NB4 (cell line): ENCODE measurements at regions not wholly inside any gene's neighbourhood (a gene's known extent, or its start where the extent isn't known, plus 50 kb on each side); places are given as distances from the start of the nearest gene placed in this dataset.

Experiments
- DNase-seq: peaks from one replicate; pipeline ENCODE4 v3.0.0; 2010; ENCODE audit warnings: low read depth
- H3K4me3 ChIP-seq: one replicate; pipeline ENCODE4 v1.5.1; 2011; ENCODE audit warnings: mild to moderate bottlenecking, low read depth, low read length, moderate library complexity
- CTCF ChIP-seq: IDR thresholded peaks from one replicate; pipeline ENCODE4 v1.5.1; 2012; ENCODE audit warnings: low read depth, low read length
- MAX ChIP-seq: IDR thresholded peaks from 2 replicates; pipeline ENCODE4 v1.6.1; 2011; ENCODE audit warnings: low read depth, low read length
- MYC ChIP-seq: IDR thresholded peaks from 2 replicates; pipeline ENCODE4 v1.6.1; 2011; ENCODE audit warnings: low read depth, low read length
- POLR2A ChIP-seq: IDR thresholded peaks from 2 replicates; pipeline ENCODE4 v1.6.1; 2011; ENCODE audit warnings: mild to moderate bottlenecking; ENCODE audit not compliant: insufficient read length; ENCODE audit errors: extremely low read depth

GRCh38 chr10:21144047-21144446 lies 246.9 kb upstream of the NEBL start:
- no peak for TF ChIP-seq POLR2A
- TF ChIP-seq MYC = no peak
- no peak overlapping the region for H3K4me3 ChIP-seq
- DNase-seq = no peak

- TF ChIP-seq CTCF = no peak
- no peak for TF ChIP-seq POLR2A
- no peak for TF ChIP-seq MYC
- TF ChIP-seq MAX = no peak
- H3K4me3 ChIP-seq = no peak overlapping the region
- no peak for DNase-seq
Measured at GRCh38 chr10:21141946-21142492, 244.9 kb upstream of the NEBL start.

- H3K4me3 ChIP-seq = no peak overlapping the region
- TF ChIP-seq CTCF (no peak), POLR2A (no peak), MYC (no peak), MAX (no peak)
- no peak for DNase-seq
Measured at GRCh38 chr10:21138769-21139340, 241.7 kb upstream of the NEBL start.

GRCh38 chr10:21135023-21135931 lies 238.2 kb upstream of the NEBL start:
- no peak overlapping the region for H3K4me3 ChIP-seq
- no peak for DNase-seq
- TF ChIP-seq MYC = no peak
- no peak for TF ChIP-seq MAX
- no peak for TF ChIP-seq POLR2A
- no peak for TF ChIP-seq CTCF

- TF ChIP-seq CTCF (no peak), MYC (no peak), MAX (no peak), POLR2A (no peak)
- DNase-seq = no peak
- no peak overlapping the region for H3K4me3 ChIP-seq
Measured at GRCh38 chr10:21134645-21135022, 237.5 kb upstream of the NEBL start.

- TF ChIP-seq MAX = no peak
- no peak for TF ChIP-seq CTCF
- no peak for TF ChIP-seq MYC
- no peak for TF ChIP-seq POLR2A
- DNase-seq = no peak
- no peak overlapping the region for H3K4me3 ChIP-seq
Measured at GRCh38 chr10:21130683-21131442, 233.8 kb upstream of the NEBL start.
